ENCODE measurements at regions not wholly inside any gene's neighbourhood (a gene's known extent, or its start where the extent isn't known, plus 50 kb on each side); places are given as distances from the start of the nearest gene placed in this dataset.

GRCh38 chr13:58187881-58188280 is 556.3 kb downstream of the PCDH17 start:
- DNase-seq (ENCODE audit: low spot score) = no peak

GRCh38 chr13:58190577-58190976 is 559.0 kb downstream of the PCDH17 start:
- DNase-seq (ENCODE audit: low spot score) = no peak

- no peak for DNase-seq (ENCODE audit: low spot score)
Observed at GRCh38 chr13:58191754-58192153, 560.2 kb downstream of the PCDH17 start.

- DNase-seq (ENCODE audit: low spot score) = no peak
Observed at GRCh38 chr13:58202099-58202498, 570.6 kb downstream of the PCDH17 start.

- no peak for DNase-seq (ENCODE audit: low spot score)
Observed at GRCh38 chr13:58207501-58207900, 576.0 kb downstream of the PCDH17 start.

- DNase-seq (ENCODE audit: low spot score) = no peak
Observed at GRCh38 chr13:58235454-58235853, 603.9 kb downstream of the PCDH17 start.

- no peak for DNase-seq (ENCODE audit: low spot score)
Observed at GRCh38 chr13:58238972-58239773, 607.6 kb downstream of the PCDH17 start.

- DNase-seq (ENCODE audit: low spot score) = no peak
Observed at GRCh38 chr13:58239774-58240268, 608.3 kb downstream of the PCDH17 start.

GRCh38 chr13:58247080-58247479 is 615.5 kb downstream of the PCDH17 start:
- DNase-seq (ENCODE audit: low spot score) = no peak

GRCh38 chr13:58254943-58255342 is 623.4 kb downstream of the PCDH17 start:
- DNase-seq (ENCODE audit: low spot score) = no peak

GRCh38 chr13:58266271-58266670 is 634.7 kb downstream of the PCDH17 start:
- no peak for DNase-seq (ENCODE audit: low spot score)

- DNase-seq (ENCODE audit: low spot score) = no peak
Observed at GRCh38 chr13:58298556-58299135, 667.1 kb downstream of the PCDH17 start.

GRCh38 chr13:58300224-58300623 is 668.7 kb downstream of the PCDH17 start:
- no peak for DNase-seq (ENCODE audit: low spot score)

GRCh38 chr13:58300974-58301681 is 669.6 kb downstream of the PCDH17 start:
- DNase-seq (ENCODE audit: low spot score) = no peak

- DNase-seq (ENCODE audit: low spot score) = no peak
Observed at GRCh38 chr13:58302349-58302748, 670.8 kb downstream of the PCDH17 start.

GRCh38 chr13:58306062-58306461 is 674.5 kb downstream of the PCDH17 start:
- no peak for DNase-seq (ENCODE audit: low spot score)

GRCh38 chr13:58313219-58313618 is 681.7 kb downstream of the PCDH17 start:
- no peak for DNase-seq (ENCODE audit: low spot score)

- no peak for DNase-seq (ENCODE audit: low spot score)
Observed at GRCh38 chr13:58318495-58319167, 687.1 kb downstream of the PCDH17 start.

GRCh38 chr13:58324161-58324560 is 692.6 kb downstream of the PCDH17 start:
- no peak for DNase-seq (ENCODE audit: low spot score)

- DNase-seq (ENCODE audit: low spot score) = no peak
Observed at GRCh38 chr13:58329746-58330145, 698.2 kb downstream of the PCDH17 start.

- DNase-seq (ENCODE audit: low spot score) = no peak
Observed at GRCh38 chr13:58340895-58341294, 709.4 kb downstream of the PCDH17 start.

- DNase-seq (ENCODE audit: low spot score) = no peak
Observed at GRCh38 chr13:58341318-58341717, 709.8 kb downstream of the PCDH17 start.

Measured in ureter (tissue), 1 donor.